ENCODE measurements at regions not wholly inside any gene's neighbourhood (a gene's known extent, or its start where the extent isn't known, plus 50 kb on each side); places are given as distances from the start of the nearest gene placed in this dataset.
"Not testable (repeated sequence)": the region's sequence is repeated elsewhere in the genome, so short reads cannot be mapped to it uniquely, and the experiment has no call there.

GRCh38 chr13:80160110-80160509, 180.8 kb downstream of the SPRY2 start:
- TF ChIP-seq, protein P1, sequence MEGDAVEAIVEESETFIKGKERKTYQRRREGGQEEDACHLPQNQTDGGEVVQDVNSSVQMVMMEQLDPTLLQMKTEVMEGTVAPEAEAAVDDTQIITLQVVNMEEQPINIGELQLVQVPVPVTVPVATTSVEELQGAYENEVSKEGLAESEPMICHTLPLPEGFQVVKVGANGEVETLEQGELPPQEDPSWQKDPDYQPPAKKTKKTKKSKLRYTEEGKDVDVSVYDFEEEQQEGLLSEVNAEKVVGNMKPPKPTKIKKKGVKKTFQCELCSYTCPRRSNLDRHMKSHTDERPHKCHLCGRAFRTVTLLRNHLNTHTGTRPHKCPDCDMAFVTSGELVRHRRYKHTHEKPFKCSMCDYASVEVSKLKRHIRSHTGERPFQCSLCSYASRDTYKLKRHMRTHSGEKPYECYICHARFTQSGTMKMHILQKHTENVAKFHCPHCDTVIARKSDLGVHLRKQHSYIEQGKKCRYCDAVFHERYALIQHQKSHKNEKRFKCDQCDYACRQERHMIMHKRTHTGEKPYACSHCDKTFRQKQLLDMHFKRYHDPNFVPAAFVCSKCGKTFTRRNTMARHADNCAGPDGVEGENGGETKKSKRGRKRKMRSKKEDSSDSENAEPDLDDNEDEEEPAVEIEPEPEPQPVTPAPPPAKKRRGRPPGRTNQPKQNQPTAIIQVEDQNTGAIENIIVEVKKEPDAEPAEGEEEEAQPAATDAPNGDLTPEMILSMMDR (IDR thresholded peaks at IDR 0.05; ENCODE audit: extremely low read depth, low read depth, low read length), result no peak
- no peaks in the 10 kb centered on the region for H3K9me3 ChIP-seq (ENCODE audit: low read depth, low read length)
- no peak for DNase-seq (ENCODE audit: insufficient read length, low spot score, missing footprints)

GRCh38 chr13:80157261-80157932, 183.5 kb downstream of the SPRY2 start:
- Histone ChIP-seq H3K27me3 (ENCODE audit: insufficient read depth, low read length) (no peaks in the 10 kb centered on the region), H3K4me3 (ENCODE audit: insufficient read depth, low read length) (no peak overlapping the region), H3K36me3 (ENCODE audit: insufficient read depth, low read length) (no peaks in the 10 kb centered on the region), H2AFZ (ENCODE audit: low read length) (peak overlapping the region; percentile 13), H3K9me3 (ENCODE audit: low read depth, low read length) (no peaks in the 10 kb centered on the region), H3K4me1 (ENCODE audit: insufficient read depth, low read length) (peaks cover 5% of the 10 kb centered on the region), H4K20me1 (ENCODE audit: insufficient read depth, low read length) (no peaks in the 10 kb centered on the region), H3K27ac (ENCODE audit: low read depth, low read length) (peak overlapping the region; percentile 1), H3K4me2 (ENCODE audit: insufficient read depth, low read length) (no peak overlapping the region), H3K79me2 (ENCODE audit: insufficient read depth, low read length) (no peaks in the 10 kb centered on the region)
- TF ChIP-seq, protein P1 (IDR thresholded peaks at IDR 0.05; ENCODE audit: extremely low read depth, low read depth, low read length), result no peak
- peak; percentile 80 for DNase-seq (ENCODE audit: insufficient read length, low spot score, missing footprints)

More at GRCh38 chr13:80160110-80160509, 180.8 kb downstream of the SPRY2 start:
- Histone ChIP-seq H2AFZ (ENCODE audit: low read length) (no peak overlapping the region), H3K4me2 (ENCODE audit: insufficient read depth, low read length) (no peak overlapping the region), H3K4me3 (ENCODE audit: insufficient read depth, low read length) (no peak overlapping the region), H3K27me3 (ENCODE audit: insufficient read depth, low read length) (no peaks in the 10 kb centered on the region), H4K20me1 (ENCODE audit: insufficient read depth, low read length) (no peaks in the 10 kb centered on the region), H3K36me3 (ENCODE audit: insufficient read depth, low read length) (no peaks in the 10 kb centered on the region), H3K79me2 (ENCODE audit: insufficient read depth, low read length) (no peaks in the 10 kb centered on the region), H3K27ac (ENCODE audit: low read depth, low read length) (no peak overlapping the region), H3K4me1 (ENCODE audit: insufficient read depth, low read length) (peaks cover 5% of the 10 kb centered on the region)

- H3K9me3 ChIP-seq (ENCODE audit: low read depth, low read length); DNase-seq (ENCODE audit: insufficient read length, low spot score, missing footprints); H3K4me1 ChIP-seq (ENCODE audit: insufficient read depth, low read length); H3K4me2 ChIP-seq (ENCODE audit: insufficient read depth, low read length); H3K36me3 ChIP-seq (ENCODE audit: insufficient read depth, low read length); H3K79me2 ChIP-seq (ENCODE audit: insufficient read depth, low read length); H2AFZ ChIP-seq (ENCODE audit: low read length); H3K27ac ChIP-seq (ENCODE audit: low read depth, low read length); H3K27me3 ChIP-seq (ENCODE audit: insufficient read depth, low read length); H4K20me1 ChIP-seq (ENCODE audit: insufficient read depth, low read length); H3K4me3 ChIP-seq (ENCODE audit: insufficient read depth, low read length): not testable (repeated sequence)
Measured at GRCh38 chr13:80152142-80152541, 188.8 kb downstream of the SPRY2 start.

DNA sequence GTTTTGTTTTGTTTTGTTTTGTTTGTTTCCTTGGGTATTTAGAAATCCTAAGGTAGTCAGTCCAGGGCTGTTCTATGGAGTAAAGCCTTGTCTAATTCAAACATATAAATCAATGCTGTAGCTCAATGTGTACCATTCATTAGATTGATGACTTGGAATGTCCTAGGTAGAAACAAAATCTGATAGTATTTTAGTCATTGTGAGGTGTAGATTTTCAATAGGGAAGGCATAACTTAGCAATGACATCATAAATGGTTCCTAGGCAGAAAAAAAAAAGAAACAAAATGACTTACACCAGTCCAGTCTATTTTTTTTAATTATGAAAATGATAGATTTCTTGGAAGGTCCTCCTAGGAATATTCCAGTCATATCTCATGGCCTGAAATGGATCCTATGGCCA, 189.9 kb downstream of the SPRY2 start:
- no peaks in the 10 kb centered on the region for H3K4me1 ChIP-seq (ENCODE audit: insufficient read depth, low read length)
- no peak overlapping the region for H3K4me3 ChIP-seq (ENCODE audit: insufficient read depth, low read length)
- no peaks in the 10 kb centered on the region for H3K79me2 ChIP-seq (ENCODE audit: insufficient read depth, low read length)
- H3K9me3 ChIP-seq (ENCODE audit: low read depth, low read length), result no peaks in the 10 kb centered on the region
- no peaks in the 10 kb centered on the region for H3K36me3 ChIP-seq (ENCODE audit: insufficient read depth, low read length)
- H2AFZ ChIP-seq (ENCODE audit: low read length), result no peak overlapping the region
- no peak overlapping the region for H3K27ac ChIP-seq (ENCODE audit: low read depth, low read length)
- TF ChIP-seq, protein P1 (IDR thresholded peaks at IDR 0.05; ENCODE audit: extremely low read depth, low read depth, low read length), result no peak
- H4K20me1 ChIP-seq (ENCODE audit: insufficient read depth, low read length), result no peaks in the 10 kb centered on the region
- no peak overlapping the region for H3K4me2 ChIP-seq (ENCODE audit: insufficient read depth, low read length)
- no peaks in the 10 kb centered on the region for H3K27me3 ChIP-seq (ENCODE audit: insufficient read depth, low read length)
- no peak for DNase-seq (ENCODE audit: insufficient read length, low spot score, missing footprints)
